WTC11 (cell line): ENCODE measurements at regions not wholly inside any gene's neighbourhood (a gene's known extent, or its start where the extent isn't known, plus 50 kb on each side); places are given as distances from the start of the nearest gene placed in this dataset.

ENCODE experiments used
- CREB1 ChIP-seq: sonication (generic); formaldehyde crosslinking; IDR thresholded peaks from 2 replicates; pipeline ENCODE4 v1.8.0; 2023; ENCODE audit warnings: mild to moderate bottlenecking, missing genetic modification reagents
- ZNF232 ChIP-seq: sonication (generic); formaldehyde crosslinking; IDR thresholded peaks from 2 replicates; pipeline ENCODE4 v1.8.0; 2022; ENCODE audit warnings: mild to moderate bottlenecking, missing genetic modification reagents
- TF ChIP-seq, protein P1 (sequence below): sonication (generic); formaldehyde crosslinking; IDR thresholded peaks from 2 replicates; pipeline ENCODE4 v1.8.0; 2022; ENCODE audit warnings: mild to moderate bottlenecking, missing genetic modification reagents
- TF ChIP-seq, protein P2 (sequence below): fragments of 200-600 bp; IDR thresholded peaks from 2 replicates; pipeline ENCODE4 v1.8.0; 2022; ENCODE audit warnings: antibody characterized with exemption
- TF ChIP-seq, protein P3 (sequence below): sonication (generic); formaldehyde crosslinking; IDR thresholded peaks from 2 replicates; pipeline ENCODE4 v1.8.1; 2022; ENCODE audit warnings: mild to moderate bottlenecking, moderate library complexity, missing genetic modification reagents
- TF ChIP-seq, protein P4 (sequence below): sonication (generic); formaldehyde crosslinking; IDR thresholded peaks from 2 replicates; pipeline ENCODE4 v1.8.0; 2022; ENCODE audit warnings: mild to moderate bottlenecking, missing genetic modification reagents
- TF ChIP-seq, protein P5 (sequence below): sonication (generic); formaldehyde crosslinking; IDR thresholded peaks from 2 replicates; pipeline ENCODE4 v1.8.0; 2023; ENCODE audit warnings: missing genetic modification reagents, mild to moderate bottlenecking, borderline replicate concordance
- TF ChIP-seq, protein P6 (sequence below): sonication (generic); formaldehyde crosslinking; IDR thresholded peaks from 2 replicates; pipeline ENCODE4 v1.8.1; 2023; ENCODE audit warnings: mild to moderate bottlenecking, missing genetic modification reagents

DNA sequence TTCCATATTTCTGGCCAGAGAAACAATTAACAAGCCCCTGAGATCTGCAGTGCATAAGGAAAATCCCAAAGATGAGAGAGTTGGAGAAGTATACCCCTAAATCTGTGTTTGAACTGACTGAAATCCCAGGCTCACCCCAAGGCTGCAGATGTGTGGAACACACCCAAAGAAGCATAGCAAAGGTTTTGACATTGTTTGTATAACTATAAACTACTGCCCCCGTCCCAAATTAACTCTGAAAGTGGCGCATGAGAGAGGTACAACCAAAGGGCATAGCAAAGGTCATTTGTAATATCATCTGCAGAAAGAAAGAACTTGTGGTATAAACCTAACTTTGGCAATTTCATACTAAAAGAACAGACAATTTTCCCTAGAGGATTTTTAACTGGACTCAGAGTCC, 157.9 kb downstream of the DCAF12L1 start:
- TF ChIP-seq CREB1 (CRISPR knock-in tag) (no peak), ZNF232 (no peak)
- TF ChIP-seq, protein P1, sequence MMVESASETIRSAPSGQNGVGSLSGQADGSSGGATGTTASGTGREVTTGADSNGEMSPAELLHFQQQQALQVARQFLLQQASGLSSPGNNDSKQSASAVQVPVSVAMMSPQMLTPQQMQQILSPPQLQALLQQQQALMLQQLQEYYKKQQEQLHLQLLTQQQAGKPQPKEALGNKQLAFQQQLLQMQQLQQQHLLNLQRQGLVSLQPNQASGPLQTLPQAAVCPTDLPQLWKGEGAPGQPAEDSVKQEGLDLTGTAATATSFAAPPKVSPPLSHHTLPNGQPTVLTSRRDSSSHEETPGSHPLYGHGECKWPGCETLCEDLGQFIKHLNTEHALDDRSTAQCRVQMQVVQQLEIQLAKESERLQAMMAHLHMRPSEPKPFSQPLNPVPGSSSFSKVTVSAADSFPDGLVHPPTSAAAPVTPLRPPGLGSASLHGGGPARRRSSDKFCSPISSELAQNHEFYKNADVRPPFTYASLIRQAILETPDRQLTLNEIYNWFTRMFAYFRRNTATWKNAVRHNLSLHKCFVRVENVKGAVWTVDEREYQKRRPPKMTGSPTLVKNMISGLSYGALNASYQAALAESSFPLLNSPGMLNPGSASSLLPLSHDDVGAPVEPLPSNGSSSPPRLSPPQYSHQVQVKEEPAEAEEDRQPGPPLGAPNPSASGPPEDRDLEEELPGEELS (CRISPR knock-in tag), result no peak
- TF ChIP-seq, protein P2, sequence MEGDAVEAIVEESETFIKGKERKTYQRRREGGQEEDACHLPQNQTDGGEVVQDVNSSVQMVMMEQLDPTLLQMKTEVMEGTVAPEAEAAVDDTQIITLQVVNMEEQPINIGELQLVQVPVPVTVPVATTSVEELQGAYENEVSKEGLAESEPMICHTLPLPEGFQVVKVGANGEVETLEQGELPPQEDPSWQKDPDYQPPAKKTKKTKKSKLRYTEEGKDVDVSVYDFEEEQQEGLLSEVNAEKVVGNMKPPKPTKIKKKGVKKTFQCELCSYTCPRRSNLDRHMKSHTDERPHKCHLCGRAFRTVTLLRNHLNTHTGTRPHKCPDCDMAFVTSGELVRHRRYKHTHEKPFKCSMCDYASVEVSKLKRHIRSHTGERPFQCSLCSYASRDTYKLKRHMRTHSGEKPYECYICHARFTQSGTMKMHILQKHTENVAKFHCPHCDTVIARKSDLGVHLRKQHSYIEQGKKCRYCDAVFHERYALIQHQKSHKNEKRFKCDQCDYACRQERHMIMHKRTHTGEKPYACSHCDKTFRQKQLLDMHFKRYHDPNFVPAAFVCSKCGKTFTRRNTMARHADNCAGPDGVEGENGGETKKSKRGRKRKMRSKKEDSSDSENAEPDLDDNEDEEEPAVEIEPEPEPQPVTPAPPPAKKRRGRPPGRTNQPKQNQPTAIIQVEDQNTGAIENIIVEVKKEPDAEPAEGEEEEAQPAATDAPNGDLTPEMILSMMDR, result no peak
- TF ChIP-seq, protein P3, sequence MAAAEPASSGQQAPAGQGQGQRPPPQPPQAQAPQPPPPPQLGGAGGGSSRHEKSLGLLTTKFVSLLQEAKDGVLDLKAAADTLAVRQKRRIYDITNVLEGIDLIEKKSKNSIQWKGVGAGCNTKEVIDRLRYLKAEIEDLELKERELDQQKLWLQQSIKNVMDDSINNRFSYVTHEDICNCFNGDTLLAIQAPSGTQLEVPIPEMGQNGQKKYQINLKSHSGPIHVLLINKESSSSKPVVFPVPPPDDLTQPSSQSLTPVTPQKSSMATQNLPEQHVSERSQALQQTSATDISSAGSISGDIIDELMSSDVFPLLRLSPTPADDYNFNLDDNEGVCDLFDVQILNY (CRISPR knock-in tag), result no peak
- TF ChIP-seq, protein P4, sequence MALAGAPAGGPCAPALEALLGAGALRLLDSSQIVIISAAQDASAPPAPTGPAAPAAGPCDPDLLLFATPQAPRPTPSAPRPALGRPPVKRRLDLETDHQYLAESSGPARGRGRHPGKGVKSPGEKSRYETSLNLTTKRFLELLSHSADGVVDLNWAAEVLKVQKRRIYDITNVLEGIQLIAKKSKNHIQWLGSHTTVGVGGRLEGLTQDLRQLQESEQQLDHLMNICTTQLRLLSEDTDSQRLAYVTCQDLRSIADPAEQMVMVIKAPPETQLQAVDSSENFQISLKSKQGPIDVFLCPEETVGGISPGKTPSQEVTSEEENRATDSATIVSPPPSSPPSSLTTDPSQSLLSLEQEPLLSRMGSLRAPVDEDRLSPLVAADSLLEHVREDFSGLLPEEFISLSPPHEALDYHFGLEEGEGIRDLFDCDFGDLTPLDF (CRISPR knock-in tag), result no peak
- TF ChIP-seq, protein P5, sequence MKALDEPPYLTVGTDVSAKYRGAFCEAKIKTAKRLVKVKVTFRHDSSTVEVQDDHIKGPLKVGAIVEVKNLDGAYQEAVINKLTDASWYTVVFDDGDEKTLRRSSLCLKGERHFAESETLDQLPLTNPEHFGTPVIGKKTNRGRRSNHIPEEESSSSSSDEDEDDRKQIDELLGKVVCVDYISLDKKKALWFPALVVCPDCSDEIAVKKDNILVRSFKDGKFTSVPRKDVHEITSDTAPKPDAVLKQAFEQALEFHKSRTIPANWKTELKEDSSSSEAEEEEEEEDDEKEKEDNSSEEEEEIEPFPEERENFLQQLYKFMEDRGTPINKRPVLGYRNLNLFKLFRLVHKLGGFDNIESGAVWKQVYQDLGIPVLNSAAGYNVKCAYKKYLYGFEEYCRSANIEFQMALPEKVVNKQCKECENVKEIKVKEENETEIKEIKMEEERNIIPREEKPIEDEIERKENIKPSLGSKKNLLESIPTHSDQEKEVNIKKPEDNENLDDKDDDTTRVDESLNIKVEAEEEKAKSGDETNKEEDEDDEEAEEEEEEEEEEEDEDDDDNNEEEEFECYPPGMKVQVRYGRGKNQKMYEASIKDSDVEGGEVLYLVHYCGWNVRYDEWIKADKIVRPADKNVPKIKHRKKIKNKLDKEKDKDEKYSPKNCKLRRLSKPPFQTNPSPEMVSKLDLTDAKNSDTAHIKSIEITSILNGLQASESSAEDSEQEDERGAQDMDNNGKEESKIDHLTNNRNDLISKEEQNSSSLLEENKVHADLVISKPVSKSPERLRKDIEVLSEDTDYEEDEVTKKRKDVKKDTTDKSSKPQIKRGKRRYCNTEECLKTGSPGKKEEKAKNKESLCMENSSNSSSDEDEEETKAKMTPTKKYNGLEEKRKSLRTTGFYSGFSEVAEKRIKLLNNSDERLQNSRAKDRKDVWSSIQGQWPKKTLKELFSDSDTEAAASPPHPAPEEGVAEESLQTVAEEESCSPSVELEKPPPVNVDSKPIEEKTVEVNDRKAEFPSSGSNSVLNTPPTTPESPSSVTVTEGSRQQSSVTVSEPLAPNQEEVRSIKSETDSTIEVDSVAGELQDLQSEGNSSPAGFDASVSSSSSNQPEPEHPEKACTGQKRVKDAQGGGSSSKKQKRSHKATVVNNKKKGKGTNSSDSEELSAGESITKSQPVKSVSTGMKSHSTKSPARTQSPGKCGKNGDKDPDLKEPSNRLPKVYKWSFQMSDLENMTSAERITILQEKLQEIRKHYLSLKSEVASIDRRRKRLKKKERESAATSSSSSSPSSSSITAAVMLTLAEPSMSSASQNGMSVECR, result no peak
- TF ChIP-seq, protein P6, sequence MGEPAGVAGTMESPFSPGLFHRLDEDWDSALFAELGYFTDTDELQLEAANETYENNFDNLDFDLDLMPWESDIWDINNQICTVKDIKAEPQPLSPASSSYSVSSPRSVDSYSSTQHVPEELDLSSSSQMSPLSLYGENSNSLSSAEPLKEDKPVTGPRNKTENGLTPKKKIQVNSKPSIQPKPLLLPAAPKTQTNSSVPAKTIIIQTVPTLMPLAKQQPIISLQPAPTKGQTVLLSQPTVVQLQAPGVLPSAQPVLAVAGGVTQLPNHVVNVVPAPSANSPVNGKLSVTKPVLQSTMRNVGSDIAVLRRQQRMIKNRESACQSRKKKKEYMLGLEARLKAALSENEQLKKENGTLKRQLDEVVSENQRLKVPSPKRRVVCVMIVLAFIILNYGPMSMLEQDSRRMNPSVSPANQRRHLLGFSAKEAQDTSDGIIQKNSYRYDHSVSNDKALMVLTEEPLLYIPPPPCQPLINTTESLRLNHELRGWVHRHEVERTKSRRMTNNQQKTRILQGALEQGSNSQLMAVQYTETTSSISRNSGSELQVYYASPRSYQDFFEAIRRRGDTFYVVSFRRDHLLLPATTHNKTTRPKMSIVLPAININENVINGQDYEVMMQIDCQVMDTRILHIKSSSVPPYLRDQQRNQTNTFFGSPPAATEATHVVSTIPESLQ, result no peak
